Progenitor cell of endocrine pancreas (in vitro differentiated cells): ENCODE measurements at regions not wholly inside any gene's neighbourhood (a gene's known extent, or its start where the extent isn't known, plus 50 kb on each side); places are given as distances from the start of the nearest gene placed in this dataset.

Experiments used
- DNase-seq: peaks from one replicate; pipeline ENCODE4 v3.0.0; 2021; ENCODE audit warnings: low spot score; ENCODE audit not compliant: unreplicated experiment
- H3K27ac Mint-ChIP-seq: 2 replicates; pipeline ENCODE4 v1.8.0; 2021; ENCODE audit warnings: mild to moderate bottlenecking, moderate library complexity, mixed read lengths
- H3K27me3 Mint-ChIP-seq: 2 replicates; pipeline ENCODE4 v1.8.0; 2021; ENCODE audit warnings: mixed read lengths
- H3K36me3 Mint-ChIP-seq: 2 replicates; pipeline ENCODE4 v1.8.0; 2022; ENCODE audit warnings: mixed read lengths; ENCODE audit not compliant: insufficient read depth
- H3K4me1 Mint-ChIP-seq: 2 replicates; pipeline ENCODE4 v1.8.0; 2021; ENCODE audit warnings: low read depth, mixed read lengths
- H3K4me3 Mint-ChIP-seq: 2 replicates; pipeline ENCODE4 v1.8.0; 2021; ENCODE audit warnings: low read depth, mild to moderate bottlenecking, moderate library complexity, mixed read lengths
- H3K9me3 Mint-ChIP-seq: 2 replicates; pipeline ENCODE4 v1.8.0; 2021; ENCODE audit warnings: low read depth, mixed read lengths
- CTCF ChIP-seq: fragments of 200-600 bp; sonication (generic); IDR thresholded peaks from one replicate; pipeline ENCODE4 v1.5.0; 2021; ENCODE audit warnings: antibody characterized with exemption, mild to moderate bottlenecking; ENCODE audit not compliant: unreplicated experiment

GRCh38 chr4:187449702-187450101 is 545.9 kb upstream of the ZFP42 start:
- Mint-ChIP-seq H3K36me3 (no peaks in the 10 kb centered on the region), H3K27me3 (no peaks in the 10 kb centered on the region), H3K9me3 (peaks cover 2% of the 10 kb centered on the region), H3K4me3 (no peak overlapping the region), H3K27ac (no peak overlapping the region), H3K4me1 (no peaks in the 10 kb centered on the region)
- no peak for TF ChIP-seq CTCF
- no peak for DNase-seq

- Mint-ChIP-seq H3K36me3 (no peaks in the 10 kb centered on the region), H3K4me3 (no peak overlapping the region), H3K27me3 (no peaks in the 10 kb centered on the region), H3K27ac (no peak overlapping the region), H3K4me1 (no peaks in the 10 kb centered on the region), H3K9me3 (peaks cover 2% of the 10 kb centered on the region)
- no peak for DNase-seq
- no peak for TF ChIP-seq CTCF
Observed at GRCh38 chr4:187451776-187452175, 543.8 kb upstream of the ZFP42 start.

- Mint-ChIP-seq H3K36me3 (no peaks in the 10 kb centered on the region), H3K4me3 (no peak overlapping the region), H3K27ac (no peak overlapping the region), H3K4me1 (no peaks in the 10 kb centered on the region), H3K9me3 (no peaks in the 10 kb centered on the region), H3K27me3 (no peaks in the 10 kb centered on the region)
- no peak for DNase-seq
- TF ChIP-seq CTCF, result no peak
Observed at GRCh38 chr4:187460016-187460415, 535.6 kb upstream of the ZFP42 start.

GRCh38 chr4:187464573-187464972 is 531.0 kb upstream of the ZFP42 start:
- H3K36me3 Mint-ChIP-seq, result no peaks in the 10 kb centered on the region

GRCh38 chr4:187467224-187467623 is 528.3 kb upstream of the ZFP42 start:
- no peak for TF ChIP-seq CTCF
- H3K27ac Mint-ChIP-seq, result no peak overlapping the region
- H3K36me3 Mint-ChIP-seq, result no peaks in the 10 kb centered on the region
- peaks cover 3% of the 10 kb centered on the region for H3K9me3 Mint-ChIP-seq
- no peaks in the 10 kb centered on the region for H3K27me3 Mint-ChIP-seq
- H3K4me3 Mint-ChIP-seq, result no peak overlapping the region
- no peak for DNase-seq
- H3K4me1 Mint-ChIP-seq, result no peaks in the 10 kb centered on the region

More at GRCh38 chr4:187464573-187464972, 531.0 kb upstream of the ZFP42 start:
- no peak for TF ChIP-seq CTCF
- H3K27me3 Mint-ChIP-seq, result no peaks in the 10 kb centered on the region
- H3K27ac Mint-ChIP-seq, result no peak overlapping the region
- no peak overlapping the region for H3K4me3 Mint-ChIP-seq
- no peaks in the 10 kb centered on the region for H3K4me1 Mint-ChIP-seq
- H3K9me3 Mint-ChIP-seq, result no peaks in the 10 kb centered on the region
- no peak for DNase-seq

GRCh38 chr4:187469627-187470026 is 525.9 kb upstream of the ZFP42 start:
- H3K9me3 Mint-ChIP-seq, result peaks cover 3% of the 10 kb centered on the region
- H3K4me3 Mint-ChIP-seq, result no peak overlapping the region
- no peak for DNase-seq
- H3K27me3 Mint-ChIP-seq, result no peaks in the 10 kb centered on the region
- H3K36me3 Mint-ChIP-seq, result no peaks in the 10 kb centered on the region
- no peaks in the 10 kb centered on the region for H3K4me1 Mint-ChIP-seq
- no peak overlapping the region for H3K27ac Mint-ChIP-seq
- no peak for TF ChIP-seq CTCF
